ENCODE measurements at regions not wholly inside any gene's neighbourhood (a gene's known extent, or its start where the extent isn't known, plus 50 kb on each side); places are given as distances from the start of the nearest gene placed in this dataset.

DNA sequence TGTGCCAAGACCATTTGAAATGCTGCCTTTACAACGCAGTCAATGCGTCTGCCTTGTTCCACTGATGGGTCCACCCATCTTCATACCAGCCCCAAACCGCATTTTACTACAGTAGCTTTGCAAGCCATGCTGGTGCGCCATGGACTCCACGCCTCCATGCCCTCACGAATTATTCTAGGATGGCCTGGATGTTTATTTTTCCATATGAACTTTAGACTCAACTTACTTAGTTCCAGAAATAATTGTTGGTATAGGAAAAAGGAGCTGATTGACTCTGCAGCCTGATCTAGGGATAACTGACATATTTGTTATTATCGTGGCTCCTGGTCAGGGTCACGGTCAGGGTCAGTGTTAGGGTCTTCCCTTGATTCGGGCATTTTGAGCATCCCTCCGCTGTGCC lies 70.0 kb upstream of the ZNF469 start:
- H3K9me3 ChIP-seq (ENCODE audit: control insufficient read depth, low read length), result no peaks in the 10 kb centered on the region
- no peak overlapping the region for H3K27ac ChIP-seq (ENCODE audit: insufficient read depth, low read length, poor library complexity, severe bottlenecking)
- H3K27me3 ChIP-seq (replicated peaks; ENCODE audit: control insufficient read depth, insufficient read depth, low read length, poor library complexity, severe bottlenecking), result no peaks in the 10 kb centered on the region
- no peaks in the 10 kb centered on the region for H3K36me3 ChIP-seq (ENCODE audit: control insufficient read depth, insufficient read depth, low read length)
- H3K4me3 ChIP-seq (ENCODE audit: insufficient read depth, low read depth, low read length, poor library complexity, severe bottlenecking), result no peak overlapping the region
- no peak for DNase-seq
- no peaks in the 10 kb centered on the region for H3K4me1 ChIP-seq (ENCODE audit: control insufficient read depth, insufficient read depth, low read length, poor library complexity, severe bottlenecking)

DNA sequence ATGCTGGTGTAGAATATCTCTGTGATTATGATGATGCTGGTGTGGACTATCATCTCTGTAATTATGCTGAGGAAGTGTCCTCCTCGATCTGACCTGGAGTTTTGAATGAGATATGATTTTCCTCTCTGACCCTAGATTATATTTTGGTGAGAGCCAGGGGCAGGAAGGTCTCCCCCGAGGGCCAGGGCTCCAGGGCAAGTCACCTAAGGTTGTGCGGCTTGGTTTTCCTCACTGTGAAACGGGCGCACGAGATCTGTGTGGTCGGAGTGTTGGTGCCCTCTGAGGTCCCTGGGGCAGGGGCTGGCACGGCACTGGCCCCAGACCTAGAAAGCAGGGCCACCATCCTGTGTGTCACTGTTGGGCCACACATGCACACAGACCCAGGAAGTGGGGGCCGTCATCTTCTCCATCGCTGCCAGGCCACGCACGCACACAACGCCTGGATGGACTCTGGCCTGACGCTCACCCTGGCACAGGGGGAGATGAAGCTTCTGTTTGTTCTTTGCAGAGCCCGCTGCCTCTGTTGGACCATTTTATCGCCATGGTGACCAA lies 67.7 kb upstream of the ZNF469 start:
- Histone ChIP-seq H3K4me3 (ENCODE audit: insufficient read depth, low read depth, low read length, poor library complexity, severe bottlenecking) (no peak overlapping the region), H3K36me3 (ENCODE audit: control insufficient read depth, insufficient read depth, low read length) (no peaks in the 10 kb centered on the region), H3K4me1 (ENCODE audit: control insufficient read depth, insufficient read depth, low read length, poor library complexity, severe bottlenecking) (no peaks in the 10 kb centered on the region), H3K9me3 (ENCODE audit: control insufficient read depth, low read length) (no peaks in the 10 kb centered on the region), H3K27ac (ENCODE audit: insufficient read depth, low read length, poor library complexity, severe bottlenecking) (no peak overlapping the region), H3K27me3 (replicated peaks; ENCODE audit: control insufficient read depth, insufficient read depth, low read length, poor library complexity, severe bottlenecking) (no peaks in the 10 kb centered on the region)
- DNase-seq, result no peak

DNA sequence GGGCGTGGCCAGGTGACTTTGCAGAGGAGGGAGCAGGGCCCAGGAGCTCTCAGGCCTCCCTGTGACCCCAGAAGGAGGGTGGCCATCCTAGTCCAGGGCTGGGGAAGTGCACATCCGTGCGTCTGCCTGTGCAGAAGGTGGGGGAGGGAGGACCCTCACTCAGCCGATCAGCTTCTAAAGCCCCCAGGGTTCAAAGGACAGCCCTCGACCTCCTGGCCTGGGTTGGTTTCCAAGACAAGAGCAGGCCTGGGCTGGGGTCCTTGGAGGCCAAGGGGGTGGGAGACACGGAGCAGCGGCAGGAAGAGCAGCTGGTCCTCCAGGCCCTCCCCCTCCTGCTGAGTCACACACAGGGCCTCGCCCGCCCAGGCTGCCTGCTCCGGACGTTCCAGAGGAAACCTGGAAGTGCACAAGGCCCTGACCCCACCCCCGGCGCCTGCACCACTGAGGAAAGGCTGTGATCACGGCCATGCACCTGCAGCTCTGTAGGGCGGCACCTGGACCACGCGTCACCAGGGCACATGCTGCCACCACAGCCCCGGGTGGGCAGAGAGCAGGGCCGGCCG lies 67.1 kb upstream of the ZNF469 start:
- Histone ChIP-seq H3K27ac (ENCODE audit: insufficient read depth, low read length, poor library complexity, severe bottlenecking) (no peak overlapping the region), H3K27me3 (replicated peaks; ENCODE audit: control insufficient read depth, insufficient read depth, low read length, poor library complexity, severe bottlenecking) (no peaks in the 10 kb centered on the region)

DNA sequence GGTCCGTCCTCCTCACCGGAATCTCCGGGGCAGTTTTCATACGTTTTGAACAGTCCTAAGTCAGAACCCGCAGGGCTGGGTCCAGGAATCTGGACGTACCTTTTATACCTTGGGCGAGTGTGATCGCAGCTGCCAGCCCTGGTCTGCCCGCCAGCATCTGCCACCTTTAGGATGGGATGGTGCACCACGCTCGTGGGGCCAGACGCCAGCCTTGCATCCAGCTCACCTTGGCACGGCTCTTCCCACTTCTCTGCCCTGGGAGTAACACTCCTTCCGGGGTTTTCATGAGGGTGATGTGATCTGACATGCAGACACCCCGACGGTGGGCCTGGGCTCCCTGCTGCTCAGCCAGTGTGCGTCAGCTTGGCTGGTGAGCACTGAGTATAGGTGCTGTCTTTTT lies 66.6 kb upstream of the ZNF469 start:
- Histone ChIP-seq H3K27ac (ENCODE audit: insufficient read depth, low read length, poor library complexity, severe bottlenecking) (no peak overlapping the region), H3K4me1 (ENCODE audit: control insufficient read depth, insufficient read depth, low read length, poor library complexity, severe bottlenecking) (no peaks in the 10 kb centered on the region), H3K9me3 (ENCODE audit: control insufficient read depth, low read length) (no peaks in the 10 kb centered on the region), H3K27me3 (replicated peaks; ENCODE audit: control insufficient read depth, insufficient read depth, low read length, poor library complexity, severe bottlenecking) (no peaks in the 10 kb centered on the region), H3K4me3 (ENCODE audit: insufficient read depth, low read depth, low read length, poor library complexity, severe bottlenecking) (no peak overlapping the region), H3K36me3 (ENCODE audit: control insufficient read depth, insufficient read depth, low read length) (no peaks in the 10 kb centered on the region)
- DNase-seq, result no peak

More for the DNA sequence above, 67.1 kb upstream of the ZNF469 start:
- Histone ChIP-seq H3K4me1 (ENCODE audit: control insufficient read depth, insufficient read depth, low read length, poor library complexity, severe bottlenecking) (no peaks in the 10 kb centered on the region), H3K9me3 (ENCODE audit: control insufficient read depth, low read length) (no peaks in the 10 kb centered on the region), H3K36me3 (ENCODE audit: control insufficient read depth, insufficient read depth, low read length) (no peaks in the 10 kb centered on the region), H3K4me3 (ENCODE audit: insufficient read depth, low read depth, low read length, poor library complexity, severe bottlenecking) (no peak overlapping the region)
- no peak for DNase-seq

DNA sequence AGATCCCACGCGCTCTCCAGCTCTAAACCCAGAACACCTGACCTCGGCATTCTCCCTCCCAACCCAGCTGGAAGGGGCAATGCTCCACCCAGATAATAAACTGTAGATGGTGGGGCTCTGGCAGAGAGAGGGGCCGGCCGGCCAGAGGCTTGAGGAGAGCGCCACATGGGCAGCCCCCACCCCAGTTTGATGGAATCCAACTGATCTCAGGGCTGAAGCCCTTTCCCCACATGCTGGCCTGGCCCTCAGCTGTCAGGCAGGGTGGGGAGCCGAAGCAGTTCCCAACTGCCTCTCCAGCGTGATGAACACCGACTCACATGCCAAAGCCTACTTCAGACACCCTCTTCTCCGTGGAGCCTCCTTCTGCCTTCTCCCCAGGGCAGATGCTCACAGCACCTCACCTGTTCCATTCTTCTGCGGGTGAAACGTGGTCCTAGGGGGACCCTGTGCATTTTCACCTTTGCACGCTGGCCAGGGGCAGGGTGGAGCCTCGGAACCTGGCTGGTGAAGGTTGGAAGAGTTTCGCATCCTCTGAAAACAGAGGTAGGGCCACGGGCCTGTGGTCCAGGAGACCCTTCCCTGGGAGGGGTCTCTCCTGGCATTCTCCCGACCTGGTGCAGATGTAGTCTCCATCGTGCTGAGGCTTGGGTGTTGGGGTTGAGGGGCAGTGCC lies 65.7 kb upstream of the ZNF469 start:
- no peak overlapping the region for H3K4me3 ChIP-seq (ENCODE audit: insufficient read depth, low read depth, low read length, poor library complexity, severe bottlenecking)
- H3K4me1 ChIP-seq (ENCODE audit: control insufficient read depth, insufficient read depth, low read length, poor library complexity, severe bottlenecking), result no peaks in the 10 kb centered on the region
- H3K9me3 ChIP-seq (ENCODE audit: control insufficient read depth, low read length), result no peaks in the 10 kb centered on the region
- H3K27ac ChIP-seq (ENCODE audit: insufficient read depth, low read length, poor library complexity, severe bottlenecking), result no peak overlapping the region
- no peaks in the 10 kb centered on the region for H3K36me3 ChIP-seq (ENCODE audit: control insufficient read depth, insufficient read depth, low read length)
- no peak for DNase-seq
- H3K27me3 ChIP-seq (replicated peaks; ENCODE audit: control insufficient read depth, insufficient read depth, low read length, poor library complexity, severe bottlenecking), result no peaks in the 10 kb centered on the region

DNA sequence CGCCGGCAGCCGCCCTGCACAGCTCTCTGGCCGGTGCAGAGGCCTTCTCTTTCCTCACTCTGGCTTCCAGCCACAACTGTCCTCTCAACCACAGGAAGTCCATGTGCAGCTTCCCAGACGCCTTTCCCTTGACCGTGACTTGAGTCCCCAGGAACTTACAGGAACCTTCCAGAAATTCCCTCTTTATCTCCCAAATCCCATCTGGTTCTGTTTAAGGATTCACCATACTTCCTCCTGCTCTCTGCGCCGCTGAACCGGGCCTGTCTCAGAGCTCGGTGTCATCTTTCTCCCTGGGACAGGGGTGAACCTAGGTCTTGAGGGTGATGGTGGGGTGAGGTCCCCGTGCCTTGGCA lies 65.2 kb upstream of the ZNF469 start:
- no peak for DNase-seq
- Histone ChIP-seq H3K36me3 (ENCODE audit: control insufficient read depth, insufficient read depth, low read length) (no peaks in the 10 kb centered on the region), H3K4me1 (ENCODE audit: control insufficient read depth, insufficient read depth, low read length, poor library complexity, severe bottlenecking) (no peaks in the 10 kb centered on the region), H3K27me3 (replicated peaks; ENCODE audit: control insufficient read depth, insufficient read depth, low read length, poor library complexity, severe bottlenecking) (no peaks in the 10 kb centered on the region), H3K9me3 (ENCODE audit: control insufficient read depth, low read length) (no peaks in the 10 kb centered on the region), H3K27ac (ENCODE audit: insufficient read depth, low read length, poor library complexity, severe bottlenecking) (no peak overlapping the region), H3K4me3 (ENCODE audit: insufficient read depth, low read depth, low read length, poor library complexity, severe bottlenecking) (no peak overlapping the region)

DNA sequence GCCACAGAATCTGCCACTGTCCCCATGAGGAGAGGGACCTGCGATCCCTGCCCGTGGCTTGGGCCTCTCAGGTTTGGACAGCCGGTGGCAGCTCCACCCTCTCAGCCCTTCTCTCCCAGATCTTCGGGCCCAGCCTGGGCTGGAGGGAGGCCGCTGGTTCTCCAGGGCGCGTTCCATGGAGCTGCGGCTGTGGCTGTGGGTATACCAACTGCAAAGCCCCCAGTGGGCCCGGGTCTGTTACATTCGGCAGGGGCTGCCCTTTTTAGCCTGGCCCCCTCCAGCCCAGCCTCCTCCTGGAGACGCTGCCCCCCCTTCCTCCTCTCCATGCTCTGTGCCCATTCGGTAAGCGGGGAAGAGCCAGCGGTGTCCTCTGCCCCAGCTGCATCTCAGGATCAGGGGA lies 64.7 kb upstream of the ZNF469 start:
- Histone ChIP-seq H3K36me3 (ENCODE audit: control insufficient read depth, insufficient read depth, low read length) (no peaks in the 10 kb centered on the region), H3K27ac (ENCODE audit: insufficient read depth, low read length, poor library complexity, severe bottlenecking) (no peak overlapping the region), H3K4me3 (ENCODE audit: insufficient read depth, low read depth, low read length, poor library complexity, severe bottlenecking) (no peak overlapping the region), H3K27me3 (replicated peaks; ENCODE audit: control insufficient read depth, insufficient read depth, low read length, poor library complexity, severe bottlenecking) (no peaks in the 10 kb centered on the region), H3K4me1 (ENCODE audit: control insufficient read depth, insufficient read depth, low read length, poor library complexity, severe bottlenecking) (no peaks in the 10 kb centered on the region), H3K9me3 (ENCODE audit: control insufficient read depth, low read length) (no peaks in the 10 kb centered on the region)
- no peak for DNase-seq

DNA sequence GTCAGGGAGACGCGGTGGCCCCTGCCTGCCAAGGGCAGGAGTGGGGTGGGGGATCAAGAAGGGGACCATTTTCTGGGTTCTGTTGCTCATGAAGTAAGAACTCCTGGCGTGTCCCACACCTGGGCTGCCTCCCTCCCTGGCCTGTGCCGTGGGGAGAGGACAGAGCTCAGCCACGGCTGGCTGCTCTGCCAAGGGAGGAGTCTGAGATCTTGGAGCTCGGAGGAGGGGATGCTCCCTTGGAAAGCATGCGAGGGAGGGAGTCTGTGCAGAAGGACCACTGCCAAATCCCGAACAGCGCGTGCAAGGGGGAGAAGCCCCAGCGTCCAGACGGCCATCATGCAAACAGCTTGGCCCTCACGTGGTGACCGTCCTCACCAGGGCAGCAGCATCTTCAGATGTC lies 64.2 kb upstream of the ZNF469 start:
- Histone ChIP-seq H3K27me3 (replicated peaks; ENCODE audit: control insufficient read depth, insufficient read depth, low read length, poor library complexity, severe bottlenecking) (no peaks in the 10 kb centered on the region), H3K4me1 (ENCODE audit: control insufficient read depth, insufficient read depth, low read length, poor library complexity, severe bottlenecking) (no peaks in the 10 kb centered on the region), H3K27ac (ENCODE audit: insufficient read depth, low read length, poor library complexity, severe bottlenecking) (no peak overlapping the region), H3K36me3 (ENCODE audit: control insufficient read depth, insufficient read depth, low read length) (no peaks in the 10 kb centered on the region), H3K9me3 (ENCODE audit: control insufficient read depth, low read length) (no peaks in the 10 kb centered on the region), H3K4me3 (ENCODE audit: insufficient read depth, low read depth, low read length, poor library complexity, severe bottlenecking) (no peak overlapping the region)
- no peak for DNase-seq

DNA sequence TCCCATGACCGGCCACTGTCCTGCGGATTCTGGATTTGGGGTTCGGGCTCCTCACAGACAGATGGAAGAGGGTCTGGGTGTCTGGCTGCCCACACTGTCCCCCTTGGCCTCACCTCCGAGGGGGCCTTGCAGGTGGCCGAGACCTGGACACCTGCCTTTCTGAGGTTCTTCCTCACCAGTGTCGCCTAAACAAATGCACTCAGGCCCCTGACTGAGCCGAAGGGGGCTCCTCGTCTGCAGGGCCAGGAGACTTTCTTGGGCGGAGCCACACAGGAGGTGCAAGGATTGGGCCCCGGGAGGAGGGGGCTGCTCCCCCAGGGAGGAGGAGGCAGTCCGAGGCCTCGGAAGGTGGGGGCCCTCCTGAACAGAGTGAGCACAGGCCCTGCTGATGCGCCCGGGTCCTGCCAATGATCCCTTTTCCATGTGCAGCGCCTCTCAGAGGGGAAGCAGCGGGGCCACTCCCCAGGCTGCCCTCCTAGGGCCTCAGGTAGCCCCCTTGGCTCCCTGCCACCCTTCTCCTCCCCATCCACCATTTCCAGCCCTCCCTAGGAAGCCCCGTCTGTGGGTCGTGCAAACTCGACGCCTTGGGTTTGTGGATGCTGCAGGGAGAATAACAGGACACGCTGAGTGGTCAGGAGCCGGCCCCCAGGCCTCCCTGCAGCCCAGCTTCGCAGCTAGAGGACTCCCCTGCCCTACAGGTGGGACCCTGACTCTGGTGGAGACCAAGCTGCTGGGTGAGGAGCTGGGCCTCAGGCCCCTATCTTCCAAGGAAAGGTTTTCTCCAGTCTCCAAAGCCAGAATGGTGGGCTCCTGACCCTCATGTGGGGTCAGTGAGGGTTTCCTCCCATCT lies 63.4 kb upstream of the ZNF469 start:
- H3K36me3 ChIP-seq (ENCODE audit: control insufficient read depth, insufficient read depth, low read length), result no peaks in the 10 kb centered on the region
- no peaks in the 10 kb centered on the region for H3K9me3 ChIP-seq (ENCODE audit: control insufficient read depth, low read length)
- DNase-seq, result no peak
- no peak overlapping the region for H3K4me3 ChIP-seq (ENCODE audit: insufficient read depth, low read depth, low read length, poor library complexity, severe bottlenecking)
- no peak overlapping the region for H3K27ac ChIP-seq (ENCODE audit: insufficient read depth, low read length, poor library complexity, severe bottlenecking)
- H3K27me3 ChIP-seq (replicated peaks; ENCODE audit: control insufficient read depth, insufficient read depth, low read length, poor library complexity, severe bottlenecking), result no peaks in the 10 kb centered on the region
- no peaks in the 10 kb centered on the region for H3K4me1 ChIP-seq (ENCODE audit: control insufficient read depth, insufficient read depth, low read length, poor library complexity, severe bottlenecking)
